ENCODE measurements at regions not wholly inside any gene's neighbourhood (a gene's known extent, or its start where the extent isn't known, plus 50 kb on each side); places are given as distances from the start of the nearest gene placed in this dataset.
A peak's percentile ranks its signal among the peaks of the same experiment; 100 is the strongest.

- no peak for DNase-seq (ENCODE audit: low read depth in 2 of 2)
Measured at GRCh38 chr11:11789735-11790369, 51.9 kb upstream of the USP47 start.

DNA sequence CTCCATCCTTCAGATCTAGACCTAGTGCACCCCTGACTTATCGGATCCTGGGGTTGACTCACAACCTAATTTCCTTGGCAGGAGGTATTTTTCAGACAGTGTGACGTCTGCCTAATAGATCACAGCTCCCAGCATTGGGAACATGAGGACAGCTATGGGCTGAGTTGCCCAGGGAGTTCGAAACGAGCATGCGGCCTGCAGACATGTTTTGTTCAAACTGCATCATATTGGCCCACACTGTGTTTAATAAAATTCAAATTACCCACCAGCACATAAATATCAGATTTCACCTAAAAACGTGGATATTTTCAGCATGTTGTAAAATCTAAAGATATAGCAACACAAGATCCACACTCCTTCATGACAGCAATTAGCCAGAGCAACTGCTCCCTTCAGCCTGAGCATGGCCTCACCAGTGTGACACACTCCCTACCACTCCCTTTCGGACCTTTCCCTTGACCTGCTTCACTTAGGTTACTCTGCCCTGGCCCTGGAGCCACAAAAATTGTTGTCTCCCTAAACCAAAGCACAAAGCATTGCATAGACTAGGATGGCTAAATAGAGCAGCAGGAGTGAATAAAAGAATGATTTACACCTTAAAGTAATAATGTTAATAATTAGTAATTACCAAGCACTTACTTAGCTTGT, 53.6 kb upstream of the USP47 start:
- no peak for DNase-seq (ENCODE audit: low read depth in 2 of 2)

DNA sequence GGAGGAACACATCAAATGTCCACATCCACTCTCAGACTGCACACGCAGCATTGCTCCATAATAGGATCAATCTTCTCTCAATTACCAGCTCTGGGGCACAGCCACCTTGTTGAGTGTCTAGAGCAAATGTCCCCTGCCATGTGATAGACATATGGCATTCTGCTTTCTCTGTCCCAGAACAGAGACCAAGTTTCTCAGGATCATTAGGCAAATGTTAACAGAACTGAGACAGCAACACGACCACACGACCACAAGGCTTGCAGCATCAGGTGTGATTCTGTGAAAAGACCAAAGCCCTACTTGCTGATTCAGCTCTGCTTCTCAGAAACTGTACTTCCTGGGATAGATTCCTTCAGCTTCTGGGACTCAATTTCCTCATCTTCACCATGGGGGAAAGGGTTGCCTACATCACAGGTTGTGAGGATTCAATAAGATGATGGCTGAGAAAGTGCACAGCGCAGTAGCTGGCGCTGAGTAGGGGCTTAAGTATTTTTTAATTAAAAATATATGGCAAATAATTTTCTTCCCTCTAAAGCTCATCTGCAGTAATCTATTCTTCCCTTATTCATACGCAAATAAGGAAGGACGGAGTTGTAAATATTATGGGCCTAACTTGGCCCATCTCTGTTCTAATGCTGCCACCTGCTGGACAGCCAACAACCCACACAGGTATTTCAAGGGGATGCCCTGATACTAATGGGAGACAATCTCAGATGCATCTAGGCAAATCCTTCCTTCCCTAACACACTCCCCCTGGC, 54.3 kb upstream of the USP47 start:
- DNase-seq (ENCODE audit: low read depth in 2 of 2): peak; percentile 28 to 29

DNA sequence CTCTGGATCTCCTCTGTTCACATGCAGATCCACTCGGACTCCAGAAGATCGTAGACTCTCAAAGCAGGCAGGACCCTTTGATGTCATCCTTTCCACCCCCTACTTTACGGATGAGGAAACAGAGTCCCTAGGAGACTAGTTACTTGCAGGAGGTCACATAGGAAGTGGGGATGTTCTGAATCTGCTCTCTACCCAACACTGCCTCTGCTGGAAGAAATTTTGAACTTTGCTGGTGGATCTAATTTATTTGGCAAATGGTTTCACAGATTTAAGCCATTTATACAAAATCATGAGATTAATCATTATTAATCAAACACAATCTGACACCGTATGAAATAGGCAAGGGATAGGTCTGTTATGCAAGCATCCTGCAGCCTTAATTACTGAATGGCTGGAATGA, 55.0 kb upstream of the USP47 start:
- no peak for DNase-seq (ENCODE audit: low read depth in 2 of 2)

DNA sequence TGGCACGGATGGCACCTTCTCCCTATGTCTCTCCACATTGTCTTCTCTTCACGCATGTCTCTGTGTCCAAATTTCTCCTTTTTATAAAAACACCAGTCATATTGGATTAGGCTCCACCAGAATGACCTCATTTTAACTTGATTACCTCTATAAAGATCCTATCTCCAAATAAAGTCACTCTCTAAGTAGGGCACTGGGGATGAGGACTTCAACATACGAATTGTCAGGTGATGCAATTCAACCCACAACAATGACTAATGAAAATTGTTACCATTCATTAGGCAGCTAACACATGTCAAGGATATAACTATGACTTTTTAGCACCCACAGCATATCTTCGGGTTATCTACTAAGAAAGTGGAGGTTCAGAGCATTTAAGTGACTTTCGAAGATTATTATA, 55.5 kb upstream of the USP47 start:
- no peak for DNase-seq (ENCODE audit: low read depth in 2 of 2)

GRCh38 chr11:11782532-11783110, 59.2 kb upstream of the USP47 start:
- no peak for DNase-seq (ENCODE audit: low read depth in 2 of 2)

- no peak for DNase-seq (ENCODE audit: low read depth in 2 of 2)
Measured at GRCh38 chr11:11780858-11781257, 60.9 kb upstream of the USP47 start.

GRCh38 chr11:11779975-11780374, 61.8 kb upstream of the USP47 start:
- DNase-seq (ENCODE audit: low read depth in 2 of 2): no peak

DNA sequence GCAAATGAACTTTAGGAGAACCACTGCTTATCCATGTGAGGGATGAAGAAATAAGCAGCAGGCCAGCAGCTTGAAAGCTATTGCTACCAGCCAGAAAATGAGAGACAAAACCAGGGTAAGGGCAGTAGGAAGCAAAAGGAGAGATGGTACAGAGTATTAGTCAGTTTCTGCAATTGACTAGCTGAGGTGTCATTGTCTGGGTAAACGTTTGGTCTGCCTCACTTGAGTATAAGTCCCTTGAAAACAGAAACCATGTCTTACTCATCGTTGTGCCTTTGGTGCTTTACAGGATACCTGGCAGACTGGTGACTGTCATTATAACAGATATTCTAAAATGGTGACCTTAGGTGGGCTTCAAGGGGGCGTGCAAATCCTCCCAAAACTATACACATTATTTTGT, 63.9 kb upstream of the USP47 start:
- DNase-seq (ENCODE audit: low read depth in 2 of 2): no peak

- no peak for DNase-seq (ENCODE audit: low read depth in 2 of 2)
Measured at GRCh38 chr11:11776714-11777113, 65.1 kb upstream of the USP47 start.

- no peak for DNase-seq (ENCODE audit: low read depth in 2 of 2)
Measured at GRCh38 chr11:11774928-11775327, 66.8 kb upstream of the USP47 start.

- no peak for DNase-seq (ENCODE audit: low read depth in 2 of 2)
Measured at GRCh38 chr11:11772865-11773515, 68.8 kb upstream of the USP47 start.

DNA sequence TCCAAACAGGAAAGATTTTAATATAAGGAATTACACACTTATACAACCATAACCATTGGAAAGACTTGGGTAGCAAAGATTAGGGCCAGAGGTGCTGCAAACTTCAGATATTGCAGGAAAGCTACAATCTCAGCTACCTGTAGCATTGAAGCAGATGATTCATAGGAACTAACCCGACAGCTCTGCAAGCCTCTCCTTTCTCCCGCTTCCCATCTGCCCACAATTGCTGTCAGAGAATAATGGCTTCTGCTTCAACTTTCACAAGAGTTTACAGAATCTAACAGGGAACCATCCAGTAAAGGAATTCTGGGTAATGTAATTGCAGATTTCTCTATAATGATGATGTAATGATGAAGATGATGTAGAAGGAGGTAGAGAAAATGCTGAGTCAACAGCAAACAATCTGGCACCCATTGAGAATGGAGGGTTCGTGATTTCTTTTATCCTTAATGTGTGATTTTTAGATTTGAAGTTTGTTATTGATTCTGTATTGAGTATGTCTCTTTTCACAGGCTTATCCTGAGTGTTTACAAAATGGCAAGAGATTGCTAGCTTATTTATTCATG, 70.8 kb upstream of the USP47 start:
- no peak for DNase-seq (ENCODE audit: low read depth in 2 of 2)

GRCh38 chr11:11770296-11770695, 71.5 kb upstream of the USP47 start:
- DNase-seq (ENCODE audit: low read depth in 2 of 2): no peak

- no peak for DNase-seq (ENCODE audit: low read depth in 2 of 2)
Measured at GRCh38 chr11:11769782-11770181, 72.0 kb upstream of the USP47 start.

DNA sequence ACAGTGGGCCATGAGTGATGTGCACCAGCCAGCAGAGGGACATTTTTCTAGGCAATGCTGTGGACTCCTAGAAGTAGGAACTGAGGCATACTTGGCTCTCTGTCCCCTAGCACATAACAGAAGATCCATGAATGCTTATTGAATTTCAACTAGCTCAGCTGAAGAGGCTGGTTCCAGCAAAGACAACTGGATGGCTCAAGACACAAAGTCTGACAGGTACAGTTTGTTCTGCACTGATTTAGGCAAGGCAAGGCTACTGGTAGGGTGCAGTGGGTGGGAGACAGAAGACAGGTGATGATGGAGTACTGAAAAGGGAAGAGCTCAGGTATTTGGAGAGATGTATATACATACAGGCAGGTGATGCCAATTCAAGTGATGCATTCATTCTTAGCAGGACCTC, 72.4 kb upstream of the USP47 start:
- DNase-seq (ENCODE audit: low read depth in 2 of 2): no peak

GRCh38 chr11:11764423-11764803, 77.4 kb upstream of the USP47 start:
- no peak for DNase-seq (ENCODE audit: low read depth in 2 of 2)

GRCh38 chr11:11763796-11764422, 77.9 kb upstream of the USP47 start:
- DNase-seq (ENCODE audit: low read depth in 2 of 2): no peak

DNA sequence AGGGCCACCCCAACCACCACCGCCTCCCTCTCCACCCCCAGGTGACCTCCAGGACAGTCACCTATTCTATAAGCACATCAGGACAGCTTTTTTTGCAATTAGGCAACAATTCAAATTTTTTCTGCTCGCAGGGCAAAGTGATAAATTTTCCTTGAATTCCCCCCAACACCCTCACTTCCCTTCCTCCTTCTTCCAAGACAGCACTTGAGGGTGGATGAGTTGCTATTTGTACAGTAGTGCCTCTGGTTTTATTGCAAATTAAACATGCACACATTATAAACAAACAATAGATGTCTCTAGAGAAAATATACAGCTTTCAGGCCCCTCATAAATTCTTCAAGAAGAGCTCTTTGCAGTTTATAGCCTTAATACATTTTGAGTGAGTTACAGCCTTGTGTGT, 80.9 kb upstream of the USP47 start:
- no peak for DNase-seq (ENCODE audit: low read depth in 2 of 2)

GRCh38 chr11:11758603-11759196, 83.1 kb upstream of the USP47 start:
- DNase-seq (ENCODE audit: low read depth in 2 of 2): no peak

DNA sequence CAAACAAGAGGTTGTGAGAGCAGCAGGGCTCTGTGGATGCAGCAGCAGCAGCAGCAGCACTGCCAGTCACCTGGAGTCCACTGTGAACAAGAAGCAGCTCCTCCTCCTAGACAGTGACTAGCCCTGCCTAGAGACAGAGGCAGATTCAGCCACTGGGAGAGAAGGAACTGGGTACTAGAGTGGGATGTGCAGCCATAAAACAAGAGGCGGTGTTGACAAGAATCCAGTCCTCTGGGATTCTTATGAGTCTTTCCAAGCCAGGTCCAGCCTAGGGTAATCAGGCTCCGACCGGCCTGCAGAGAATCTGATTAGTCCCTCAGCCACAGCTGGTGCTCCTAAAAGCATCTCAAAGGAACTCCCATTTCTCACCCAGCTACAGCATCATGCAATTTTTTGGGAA, 83.9 kb upstream of the USP47 start:
- no peak for DNase-seq (ENCODE audit: low read depth in 2 of 2)

All from activated CD8-positive, alpha-beta memory T cell treated with anti-CD3 and anti-CD28 coated beads for 4 hours (primary cell).